GM23338 (cell line): ENCODE measurements at regions not wholly inside any gene's neighbourhood (a gene's known extent, or its start where the extent isn't known, plus 50 kb on each side); places are given as distances from the start of the nearest gene placed in this dataset.

ENCODE experiments used
- ATAC-seq: fragments of 200-7000 bp; cut with Tn5 transposase; 3 replicates; pipeline ENCODE4 v1.9.1; 2020
- DNase-seq: peaks from one replicate; pipeline ENCODE4 v3.0.0-alpha.2; 2015; ENCODE audit warnings: low spot score
- H2AFZ ChIP-seq: fragments of 200-600 bp; sonication (generic); 2 replicates; pipeline ENCODE4 v1.8.0; 2016; ENCODE audit warnings: antibody characterized with exemption, mild to moderate bottlenecking, moderate library complexity
- H3F3A ChIP-seq: fragments of 200-600 bp; sonication (generic); replicated peaks from 2 replicates; pipeline ENCODE4 v1.8.0; 2017; ENCODE audit warnings: antibody characterized with exemption, mixed run types, low read depth
- H3K27ac ChIP-seq: fragments of 200-600 bp; sonication (generic); 2 replicates; pipeline ENCODE4 v1.6.1; 2016; ENCODE audit warnings: low read depth
- H3K27me3 ChIP-seq: fragments of 200-600 bp; sonication (generic); 2 replicates; pipeline ENCODE4 v1.8.0; 2016; ENCODE audit warnings: mild to moderate bottlenecking, mixed run types, moderate library complexity; ENCODE audit not compliant: insufficient read depth
- H3K36me3 ChIP-seq: fragments of 200-600 bp; sonication (generic); 2 replicates; pipeline ENCODE4 v1.8.0; 2016; ENCODE audit warnings: mild to moderate bottlenecking; ENCODE audit not compliant: insufficient read depth
- H3K4me1 ChIP-seq: fragments of 200-600 bp; sonication (generic); 2 replicates; pipeline ENCODE4 v1.8.0; 2016; ENCODE audit warnings: mild to moderate bottlenecking, moderate library complexity; ENCODE audit not compliant: insufficient read depth
- H3K4me2 ChIP-seq: fragments of 200-600 bp; sonication (generic); 2 replicates; pipeline ENCODE4 v1.7.1; 2017; ENCODE audit warnings: mixed run types
- H3K4me3 ChIP-seq: fragments of 200-600 bp; sonication (generic); 2 replicates; pipeline ENCODE4 v1.6.1; 2016; ENCODE audit warnings: mixed run types
- H3K79me2 ChIP-seq: fragments of 200-600 bp; sonication (generic); replicated peaks from 2 replicates; pipeline ENCODE4 v1.8.0; 2017; ENCODE audit warnings: mild to moderate bottlenecking; ENCODE audit not compliant: insufficient read depth
- H3K9me2 ChIP-seq: fragments of 200-600 bp; sonication (generic); 2 replicates; pipeline ENCODE4 v1.8.0; 2017; ENCODE audit not compliant: insufficient read depth
- H4K20me1 ChIP-seq: fragments of 200-600 bp; sonication (generic); replicated peaks from 2 replicates; pipeline ENCODE4 v1.8.0; 2017; ENCODE audit warnings: mild to moderate bottlenecking; ENCODE audit not compliant: insufficient read depth
- H3K27ac Mint-ChIP-seq: 2 replicates; pipeline ENCODE4 v1.8.0; 2020; ENCODE audit warnings: inconsistent platforms, mild to moderate bottlenecking, moderate library complexity, mixed read lengths
- H3K27me3 Mint-ChIP-seq: 3 replicates; pipeline ENCODE4 v1.8.0; 2022; ENCODE audit warnings: low read depth, mild to moderate bottlenecking, moderate library complexity, mixed read lengths, inconsistent platforms; ENCODE audit not compliant: insufficient read depth, poor library complexity
- H3K36me3 Mint-ChIP-seq: 3 replicates; pipeline ENCODE4 v1.8.0; 2021; ENCODE audit warnings: low read depth, mild to moderate bottlenecking, inconsistent platforms, moderate library complexity, mixed read lengths
- H3K4me1 Mint-ChIP-seq: 3 replicates; pipeline ENCODE4 v1.8.0; 2020; ENCODE audit warnings: mild to moderate bottlenecking, inconsistent platforms, mixed read lengths
- H3K4me3 Mint-ChIP-seq: 3 replicates; pipeline ENCODE4 v1.8.0; 2021; ENCODE audit warnings: moderate library complexity, mild to moderate bottlenecking, inconsistent platforms, mixed read lengths
- H3K9me3 Mint-ChIP-seq: 3 replicates; pipeline ENCODE4 v1.8.0; 2020; ENCODE audit warnings: moderate library complexity, mild to moderate bottlenecking, inconsistent platforms, mixed read lengths
- CREB1 ChIP-seq: fragments of 250-450 bp; sonication (Bioruptor Pico); IDR thresholded peaks from 2 replicates; pipeline ENCODE4 v1.5.0; 2020; ENCODE audit warnings: low read depth, mild to moderate bottlenecking, moderate library complexity
- EZH2phosphoT487 ChIP-seq: fragments of 200-600 bp; sonication (generic); IDR thresholded peaks from one replicate; pipeline ENCODE4 v1.8.1; 2018; ENCODE audit warnings: antibody characterized with exemption; ENCODE audit not compliant: unreplicated experiment
- JUNB ChIP-seq: IDR thresholded peaks from one replicate; pipeline ENCODE4 v1.6.1; 2016; ENCODE audit warnings: antibody characterized with exemption; ENCODE audit not compliant: unreplicated experiment
- NANOG ChIP-seq: IDR thresholded peaks from 2 replicates; pipeline ENCODE4 v1.6.1; 2016; ENCODE audit warnings: antibody characterized with exemption, borderline replicate concordance
- STAT1 ChIP-seq: IDR thresholded peaks from one replicate; pipeline ENCODE4 v1.6.1; 2016; ENCODE audit warnings: antibody characterized with exemption; ENCODE audit not compliant: unreplicated experiment
- ZNF114 ChIP-seq: fragments of 250-450 bp; sonication (Bioruptor Pico); IDR thresholded peaks from 2 replicates; pipeline ENCODE4 v1.5.0; 2020; ENCODE audit warnings: mild to moderate bottlenecking, moderate library complexity
- ZNF331 ChIP-seq: fragments of 250-450 bp; sonication (Bioruptor Pico); IDR thresholded peaks from 2 replicates; pipeline ENCODE4 v1.5.0; 2020; ENCODE audit warnings: low read depth, mild to moderate bottlenecking, moderate library complexity
- TF ChIP-seq, protein P1 (sequence below), 2 experiments: fragments of 200-600 bp in 1 of 2; sonication (generic) in 1 of 2; conservative IDR thresholded peaks; 2 replicates each; pipeline versions ENCODE4 v1.5.1 to v1.6.1; 2016 to 2017; ENCODE audit warnings: antibody characterized with exemption in 2 of 2, low read depth in 2 of 2, mild to moderate bottlenecking in 2 of 2, moderate library complexity in 1 of 2
- TF ChIP-seq, protein P2 (sequence below): fragments of 250-450 bp; sonication (Bioruptor Pico); IDR thresholded peaks from 2 replicates; pipeline ENCODE4 v1.5.0; 2020; ENCODE audit warnings: mild to moderate bottlenecking, moderate library complexity
- TF ChIP-seq, protein P3 (sequence below): IDR thresholded peaks from one replicate; pipeline ENCODE4 v1.6.1; 2018; ENCODE audit warnings: antibody characterized with exemption; ENCODE audit not compliant: unreplicated experiment

- Histone ChIP-seq H3K79me2 (no peaks in the 10 kb centered on the region), H3K4me2 (no peak overlapping the region), H4K20me1 (no peaks in the 10 kb centered on the region), H3K36me3 (no peaks in the 10 kb centered on the region), H2AFZ (no peak overlapping the region), H3K4me3 (no peak overlapping the region), H3K27me3 (no peaks in the 10 kb centered on the region), H3K9me2 (no peaks in the 10 kb centered on the region), H3K27ac (no peak overlapping the region), H3F3A (no peaks in the 10 kb centered on the region), H3K4me1 (no peaks in the 10 kb centered on the region)
- no peak for TF ChIP-seq STAT1
- Mint-ChIP-seq H3K36me3 (peaks cover 9% of the 10 kb centered on the region), H3K27ac (no peak overlapping the region), H3K4me1 (peaks cover 7% of the 10 kb centered on the region), H3K9me3 (peaks cover 19% of the 10 kb centered on the region), H3K4me3 (no peak overlapping the region), H3K27me3 (peaks cover 6% of the 10 kb centered on the region)
- no peak for ATAC-seq
- no peak for DNase-seq
These were observed 57.4 kb downstream of the SOCS3 start for GRCh38 chr17:78302478-78302877.

DNA sequence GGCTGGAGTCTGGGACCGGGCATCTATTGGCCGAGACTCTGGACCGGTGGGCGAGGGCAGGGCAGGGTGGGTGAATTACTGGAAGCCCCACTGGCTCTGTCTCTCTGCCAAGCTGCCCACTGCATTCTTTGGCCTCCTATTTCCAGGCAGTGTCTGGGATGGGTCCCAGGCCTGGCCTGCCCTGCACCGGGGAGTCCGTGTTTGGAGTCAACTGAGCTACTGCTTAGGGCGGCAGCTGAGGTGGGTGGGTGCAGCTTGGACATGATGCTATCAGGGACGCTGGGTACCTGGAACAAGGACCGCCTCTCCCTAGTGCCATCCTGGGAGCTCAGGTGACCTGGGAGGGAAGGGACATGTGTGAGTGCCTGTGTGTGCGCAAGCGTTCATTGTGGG, 58.1 kb downstream of the SOCS3 start:
- H3K36me3 ChIP-seq: no peaks in the 10 kb centered on the region
- no peak overlapping the region for H3K27ac Mint-ChIP-seq
- H4K20me1 ChIP-seq: no peaks in the 10 kb centered on the region
- H2AFZ ChIP-seq: no peak overlapping the region
- ATAC-seq (no peak), DNase-seq (no peak)
- H3K9me2 ChIP-seq: no peaks in the 10 kb centered on the region
- no peaks in the 10 kb centered on the region for H3K4me1 ChIP-seq
- peaks cover 13% of the 10 kb centered on the region for H3K9me3 Mint-ChIP-seq
- H3K4me1 Mint-ChIP-seq: peaks cover 7% of the 10 kb centered on the region
- H3K27ac ChIP-seq: no peak overlapping the region
- H3K27me3 Mint-ChIP-seq: peaks cover 6% of the 10 kb centered on the region
- H3K4me2 ChIP-seq: no peak overlapping the region
- peaks cover 4% of the 10 kb centered on the region for H3K36me3 Mint-ChIP-seq
- H3K79me2 ChIP-seq: no peaks in the 10 kb centered on the region
- H3K4me3 Mint-ChIP-seq: no peak overlapping the region
- H3K4me3 ChIP-seq: no peak overlapping the region
- H3F3A ChIP-seq: no peaks in the 10 kb centered on the region
- no peaks in the 10 kb centered on the region for H3K27me3 ChIP-seq
- no peak for TF ChIP-seq JUNB
- TF ChIP-seq, protein P1, sequence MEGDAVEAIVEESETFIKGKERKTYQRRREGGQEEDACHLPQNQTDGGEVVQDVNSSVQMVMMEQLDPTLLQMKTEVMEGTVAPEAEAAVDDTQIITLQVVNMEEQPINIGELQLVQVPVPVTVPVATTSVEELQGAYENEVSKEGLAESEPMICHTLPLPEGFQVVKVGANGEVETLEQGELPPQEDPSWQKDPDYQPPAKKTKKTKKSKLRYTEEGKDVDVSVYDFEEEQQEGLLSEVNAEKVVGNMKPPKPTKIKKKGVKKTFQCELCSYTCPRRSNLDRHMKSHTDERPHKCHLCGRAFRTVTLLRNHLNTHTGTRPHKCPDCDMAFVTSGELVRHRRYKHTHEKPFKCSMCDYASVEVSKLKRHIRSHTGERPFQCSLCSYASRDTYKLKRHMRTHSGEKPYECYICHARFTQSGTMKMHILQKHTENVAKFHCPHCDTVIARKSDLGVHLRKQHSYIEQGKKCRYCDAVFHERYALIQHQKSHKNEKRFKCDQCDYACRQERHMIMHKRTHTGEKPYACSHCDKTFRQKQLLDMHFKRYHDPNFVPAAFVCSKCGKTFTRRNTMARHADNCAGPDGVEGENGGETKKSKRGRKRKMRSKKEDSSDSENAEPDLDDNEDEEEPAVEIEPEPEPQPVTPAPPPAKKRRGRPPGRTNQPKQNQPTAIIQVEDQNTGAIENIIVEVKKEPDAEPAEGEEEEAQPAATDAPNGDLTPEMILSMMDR (conservative IDR thresholded peaks at IDR 0.05; ENCODE audit: low read depth in 2 of 2): no peak
- TF ChIP-seq ZNF331: no peak
- TF ChIP-seq ZNF114: no peak
- TF ChIP-seq EZH2phosphoT487: no peak
- TF ChIP-seq CREB1 (CRISPR knock-in tag): no peak
- TF ChIP-seq, protein P2, sequence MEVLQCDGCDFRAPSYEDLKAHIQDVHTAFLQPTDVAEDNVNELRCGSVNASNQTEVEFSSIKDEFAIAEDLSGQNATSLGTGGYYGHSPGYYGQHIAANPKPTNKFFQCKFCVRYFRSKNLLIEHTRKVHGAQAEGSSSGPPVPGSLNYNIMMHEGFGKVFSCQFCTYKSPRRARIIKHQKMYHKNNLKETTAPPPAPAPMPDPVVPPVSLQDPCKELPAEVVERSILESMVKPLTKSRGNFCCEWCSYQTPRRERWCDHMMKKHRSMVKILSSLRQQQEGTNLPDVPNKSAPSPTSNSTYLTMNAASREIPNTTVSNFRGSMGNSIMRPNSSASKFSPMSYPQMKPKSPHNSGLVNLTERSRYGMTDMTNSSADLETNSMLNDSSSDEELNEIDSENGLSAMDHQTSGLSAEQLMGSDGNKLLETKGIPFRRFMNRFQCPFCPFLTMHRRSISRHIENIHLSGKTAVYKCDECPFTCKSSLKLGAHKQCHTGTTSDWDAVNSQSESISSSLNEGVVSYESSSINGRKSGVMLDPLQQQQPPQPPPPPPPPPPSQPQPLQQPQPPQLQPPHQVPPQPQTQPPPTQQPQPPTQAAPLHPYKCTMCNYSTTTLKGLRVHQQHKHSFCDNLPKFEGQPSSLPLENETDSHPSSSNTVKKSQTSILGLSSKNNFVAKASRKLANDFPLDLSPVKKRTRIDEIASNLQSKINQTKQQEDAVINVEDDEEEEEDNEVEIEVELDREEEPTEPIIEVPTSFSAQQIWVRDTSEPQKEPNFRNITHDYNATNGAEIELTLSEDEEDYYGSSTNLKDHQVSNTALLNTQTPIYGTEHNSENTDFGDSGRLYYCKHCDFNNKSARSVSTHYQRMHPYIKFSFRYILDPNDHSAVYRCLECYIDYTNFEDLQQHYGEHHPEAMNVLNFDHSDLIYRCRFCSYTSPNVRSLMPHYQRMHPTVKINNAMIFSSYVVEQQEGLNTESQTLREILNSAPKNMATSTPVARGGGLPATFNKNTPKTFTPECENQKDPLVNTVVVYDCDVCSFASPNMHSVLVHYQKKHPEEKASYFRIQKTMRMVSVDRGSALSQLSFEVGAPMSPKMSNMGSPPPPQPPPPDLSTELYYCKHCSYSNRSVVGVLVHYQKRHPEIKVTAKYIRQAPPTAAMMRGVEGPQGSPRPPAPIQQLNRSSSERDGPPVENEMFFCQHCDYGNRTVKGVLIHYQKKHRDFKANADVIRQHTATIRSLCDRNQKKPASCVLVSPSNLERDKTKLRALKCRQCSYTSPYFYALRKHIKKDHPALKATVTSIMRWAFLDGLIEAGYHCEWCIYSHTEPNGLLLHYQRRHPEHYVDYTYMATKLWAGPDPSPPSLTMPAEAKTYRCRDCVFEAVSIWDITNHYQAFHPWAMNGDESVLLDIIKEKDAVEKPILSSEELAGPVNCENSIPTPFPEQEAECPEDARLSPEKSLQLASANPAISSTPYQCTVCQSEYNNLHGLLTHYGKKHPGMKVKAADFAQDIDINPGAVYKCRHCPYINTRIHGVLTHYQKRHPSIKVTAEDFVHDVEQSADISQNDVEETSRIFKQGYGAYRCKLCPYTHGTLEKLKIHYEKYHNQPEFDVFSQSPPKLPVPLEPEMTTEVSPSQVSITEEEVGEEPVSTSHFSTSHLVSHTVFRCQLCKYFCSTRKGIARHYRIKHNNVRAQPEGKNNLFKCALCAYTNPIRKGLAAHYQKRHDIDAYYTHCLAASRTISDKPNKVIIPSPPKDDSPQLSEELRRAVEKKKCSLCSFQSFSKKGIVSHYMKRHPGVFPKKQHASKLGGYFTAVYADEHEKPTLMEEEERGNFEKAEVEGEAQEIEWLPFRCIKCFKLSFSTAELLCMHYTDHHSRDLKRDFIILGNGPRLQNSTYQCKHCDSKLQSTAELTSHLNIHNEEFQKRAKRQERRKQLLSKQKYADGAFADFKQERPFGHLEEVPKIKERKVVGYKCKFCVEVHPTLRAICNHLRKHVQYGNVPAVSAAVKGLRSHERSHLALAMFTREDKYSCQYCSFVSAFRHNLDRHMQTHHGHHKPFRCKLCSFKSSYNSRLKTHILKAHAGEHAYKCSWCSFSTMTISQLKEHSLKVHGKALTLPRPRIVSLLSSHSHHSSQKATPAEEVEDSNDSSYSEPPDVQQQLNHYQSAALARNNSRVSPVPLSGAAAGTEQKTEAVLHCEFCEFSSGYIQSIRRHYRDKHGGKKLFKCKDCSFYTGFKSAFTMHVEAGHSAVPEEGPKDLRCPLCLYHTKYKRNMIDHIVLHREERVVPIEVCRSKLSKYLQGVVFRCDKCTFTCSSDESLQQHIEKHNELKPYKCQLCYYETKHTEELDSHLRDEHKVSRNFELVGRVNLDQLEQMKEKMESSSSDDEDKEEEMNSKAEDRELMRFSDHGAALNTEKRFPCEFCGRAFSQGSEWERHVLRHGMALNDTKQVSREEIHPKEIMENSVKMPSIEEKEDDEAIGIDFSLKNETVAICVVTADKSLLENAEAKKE: no peak
- TF ChIP-seq STAT1: no peak
- TF ChIP-seq NANOG: no peak
- TF ChIP-seq, protein P3, sequence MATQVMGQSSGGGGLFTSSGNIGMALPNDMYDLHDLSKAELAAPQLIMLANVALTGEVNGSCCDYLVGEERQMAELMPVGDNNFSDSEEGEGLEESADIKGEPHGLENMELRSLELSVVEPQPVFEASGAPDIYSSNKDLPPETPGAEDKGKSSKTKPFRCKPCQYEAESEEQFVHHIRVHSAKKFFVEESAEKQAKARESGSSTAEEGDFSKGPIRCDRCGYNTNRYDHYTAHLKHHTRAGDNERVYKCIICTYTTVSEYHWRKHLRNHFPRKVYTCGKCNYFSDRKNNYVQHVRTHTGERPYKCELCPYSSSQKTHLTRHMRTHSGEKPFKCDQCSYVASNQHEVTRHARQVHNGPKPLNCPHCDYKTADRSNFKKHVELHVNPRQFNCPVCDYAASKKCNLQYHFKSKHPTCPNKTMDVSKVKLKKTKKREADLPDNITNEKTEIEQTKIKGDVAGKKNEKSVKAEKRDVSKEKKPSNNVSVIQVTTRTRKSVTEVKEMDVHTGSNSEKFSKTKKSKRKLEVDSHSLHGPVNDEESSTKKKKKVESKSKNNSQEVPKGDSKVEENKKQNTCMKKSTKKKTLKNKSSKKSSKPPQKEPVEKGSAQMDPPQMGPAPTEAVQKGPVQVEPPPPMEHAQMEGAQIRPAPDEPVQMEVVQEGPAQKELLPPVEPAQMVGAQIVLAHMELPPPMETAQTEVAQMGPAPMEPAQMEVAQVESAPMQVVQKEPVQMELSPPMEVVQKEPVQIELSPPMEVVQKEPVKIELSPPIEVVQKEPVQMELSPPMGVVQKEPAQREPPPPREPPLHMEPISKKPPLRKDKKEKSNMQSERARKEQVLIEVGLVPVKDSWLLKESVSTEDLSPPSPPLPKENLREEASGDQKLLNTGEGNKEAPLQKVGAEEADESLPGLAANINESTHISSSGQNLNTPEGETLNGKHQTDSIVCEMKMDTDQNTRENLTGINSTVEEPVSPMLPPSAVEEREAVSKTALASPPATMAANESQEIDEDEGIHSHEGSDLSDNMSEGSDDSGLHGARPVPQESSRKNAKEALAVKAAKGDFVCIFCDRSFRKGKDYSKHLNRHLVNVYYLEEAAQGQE: no peak
